LNCaP clone FGC (cell line): ENCODE measurements at regions not wholly inside any gene's neighbourhood (a gene's known extent, or its start where the extent isn't known, plus 50 kb on each side); places are given as distances from the start of the nearest gene placed in this dataset.

Experiments used
- DNase-seq: peaks from one replicate; pipeline ENCODE4 v3.0.0-alpha.2; 2011; ENCODE audit warnings: low read depth
- H3K4me3 ChIP-seq: 2 replicates; pipeline ENCODE4 v1.5.1; 2011; ENCODE audit warnings: mild to moderate bottlenecking, low read depth, low read length, control low read depth
- CTCF ChIP-seq: IDR thresholded peaks from 2 replicates; pipeline ENCODE4 v1.5.1; 2012; ENCODE audit warnings: mild to moderate bottlenecking; ENCODE audit not compliant: control insufficient read depth, insufficient read depth; ENCODE audit errors: extremely low read depth

DNA sequence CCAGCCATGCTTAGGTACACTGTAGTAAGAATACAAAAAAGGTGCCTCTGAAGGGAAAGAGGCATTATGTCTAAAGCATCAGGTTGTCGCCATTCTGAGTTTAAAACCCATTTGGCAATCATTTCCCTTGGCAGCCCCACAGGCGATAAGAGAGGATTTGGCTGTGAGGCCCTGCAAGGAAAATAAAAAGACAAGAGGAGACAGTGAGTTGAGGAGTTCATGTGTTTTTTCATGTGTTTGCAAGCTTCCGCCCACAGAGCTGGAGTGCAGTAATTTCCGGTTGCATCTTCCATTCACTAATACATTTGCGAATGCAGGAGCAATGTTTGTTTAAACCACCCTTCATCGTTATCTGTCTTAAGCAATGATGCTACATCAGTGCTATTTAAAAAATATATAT, 138.5 kb upstream of the SOX4 start:
- DNase-seq: no peak
- no peak overlapping the region for H3K4me3 ChIP-seq
- no peak for TF ChIP-seq CTCF

DNA sequence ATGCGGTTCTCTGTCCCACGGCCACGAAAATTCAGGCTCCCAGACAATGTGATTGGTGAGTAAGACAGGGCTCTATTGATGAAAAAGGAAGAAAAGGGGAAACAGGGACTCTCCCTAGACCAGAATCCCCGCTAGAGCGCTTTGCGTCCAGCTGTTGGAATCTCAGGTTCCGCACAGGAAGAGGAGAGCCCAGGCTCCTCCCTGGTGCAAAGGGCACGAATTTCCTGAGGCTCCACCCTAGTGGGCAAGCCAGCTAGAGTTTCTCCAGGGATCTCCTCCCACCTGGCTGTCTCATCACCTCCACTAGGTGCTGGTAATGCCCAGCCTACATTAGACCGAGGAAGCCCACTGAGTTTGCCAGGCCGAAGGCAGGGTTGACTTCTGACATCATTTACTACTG, 135.9 kb upstream of the SOX4 start:
- no peak overlapping the region for H3K4me3 ChIP-seq
- no peak for TF ChIP-seq CTCF
- no peak for DNase-seq

- TF ChIP-seq CTCF: no peak
- DNase-seq: no peak
These were observed 133.9 kb upstream of the SOX4 start for GRCh38 chr6:21459641-21460040.

GRCh38 chr6:21461844-21462518, 131.6 kb upstream of the SOX4 start:
- no peak for DNase-seq
- no peak for TF ChIP-seq CTCF
- H3K4me3 ChIP-seq: no peak overlapping the region

More at GRCh38 chr6:21459641-21460040, 133.9 kb upstream of the SOX4 start:
- H3K4me3 ChIP-seq: no peak overlapping the region

DNA sequence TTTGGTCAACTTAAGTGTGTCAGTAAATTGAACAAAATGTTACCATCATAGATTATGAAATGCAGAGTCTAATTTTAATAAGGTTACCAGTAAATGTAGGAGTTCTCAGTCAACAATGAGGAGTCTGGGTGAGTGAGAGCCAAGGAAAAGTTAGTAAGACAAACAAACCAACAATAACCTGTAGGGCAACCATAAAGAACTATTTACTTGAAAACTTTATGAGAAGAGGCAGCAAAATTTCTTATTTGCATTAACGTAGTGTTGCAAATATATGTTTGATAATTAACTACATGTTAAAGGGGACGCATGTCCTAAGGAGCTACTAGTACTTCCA, 131.1 kb upstream of the SOX4 start:
- DNase-seq: peak; percentile 95
- no peak overlapping the region for H3K4me3 ChIP-seq
- no peak for TF ChIP-seq CTCF

DNA sequence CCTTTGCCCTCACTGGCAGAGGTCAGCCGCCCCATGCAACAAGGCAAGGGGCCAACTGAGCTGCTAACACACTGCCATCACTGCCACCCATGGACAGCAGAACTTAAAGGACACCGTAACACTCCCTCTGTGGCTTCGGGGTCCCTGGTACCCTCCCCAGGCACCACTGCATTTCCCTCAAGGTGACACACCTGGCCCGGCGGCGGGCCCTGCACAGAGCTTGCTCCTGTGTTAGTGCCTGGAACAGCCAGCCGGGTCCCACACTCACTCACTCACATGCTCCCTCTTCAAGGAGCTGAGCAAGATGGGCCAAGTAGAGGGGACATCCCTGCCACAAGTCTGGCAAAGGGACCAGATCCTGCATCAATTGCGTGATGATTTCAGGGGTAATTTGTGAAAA, 126.5 kb upstream of the SOX4 start:
- no peak overlapping the region for H3K4me3 ChIP-seq
- no peak for TF ChIP-seq CTCF
- DNase-seq: no peak

DNA sequence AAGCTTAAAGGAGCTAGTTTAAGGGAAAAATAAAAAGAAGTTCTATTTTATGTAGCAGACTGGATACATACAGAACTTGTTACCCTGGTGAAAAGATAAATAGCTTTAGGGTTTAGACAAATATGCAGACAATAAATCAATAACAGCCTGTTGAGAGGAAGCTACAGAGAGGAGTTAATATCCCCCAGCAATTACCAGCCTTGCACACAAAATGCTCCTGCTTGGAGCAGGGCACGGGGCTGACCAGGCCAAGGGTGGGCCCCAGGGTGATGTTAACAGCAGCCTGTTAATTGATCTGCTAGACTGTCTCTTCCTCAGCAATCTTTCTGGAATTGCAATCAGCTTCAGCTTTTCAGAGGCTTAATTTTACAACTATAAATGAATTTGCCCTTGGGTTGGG, 125.1 kb upstream of the SOX4 start:
- no peak overlapping the region for H3K4me3 ChIP-seq
- no peak for TF ChIP-seq CTCF
- no peak for DNase-seq
